ENCODE measurements at regions not wholly inside any gene's neighbourhood (a gene's known extent, or its start where the extent isn't known, plus 50 kb on each side); places are given as distances from the start of the nearest gene placed in this dataset.

GRCh38 chr1:191974004-191974403 lies 184.3 kb upstream of the RGS18 start:
- TF ChIP-seq CTCF (conservative IDR thresholded peaks at IDR 0.05 in 1 of 2, IDR thresholded peaks at IDR 0.05 in 1 of 2; ENCODE audit: extremely low read depth in 1 of 2, insufficient read depth in 1 of 2, low read depth in 1 of 2, low read length in 2 of 2), result no peak
- no peak for TF ChIP-seq EZH2 (IDR thresholded peaks at IDR 0.05; ENCODE audit: borderline replicate concordance, low read length)

Measured in mammary epithelial cell (primary cell).